ENCODE measurements at regions not wholly inside any gene's neighbourhood (a gene's known extent, or its start where the extent isn't known, plus 50 kb on each side); places are given as distances from the start of the nearest gene placed in this dataset.

- DNase-seq (no peak), ATAC-seq (no peak)
- Mint-ChIP-seq H3K9me3 (peaks cover 10% of the 10 kb centered on the region), H3K36me3 (ENCODE audit: insufficient read depth) (no peaks in the 10 kb centered on the region), H3K4me3 (no peak overlapping the region), H3K4me1 (ENCODE audit: low read depth) (no peaks in the 10 kb centered on the region), H3K27me3 (ENCODE audit: low read depth) (no peaks in the 10 kb centered on the region)
These were observed 574.4 kb downstream of the RNF144B start for GRCh38 chr6:18961566-18961965.

GRCh38 chr6:18962361-18962905 lies 575.3 kb downstream of the RNF144B start:
- DNase-seq (no peak), ATAC-seq (no peak)
- Mint-ChIP-seq H3K36me3 (ENCODE audit: insufficient read depth) (no peaks in the 10 kb centered on the region), H3K27me3 (ENCODE audit: low read depth) (no peaks in the 10 kb centered on the region), H3K4me1 (ENCODE audit: low read depth) (no peaks in the 10 kb centered on the region), H3K4me3 (no peak overlapping the region), H3K9me3 (peaks cover 10% of the 10 kb centered on the region)

- DNase-seq = no peak
- no peaks in the 10 kb centered on the region for H3K36me3 Mint-ChIP-seq (ENCODE audit: insufficient read depth)
- no peak overlapping the region for H3K4me3 Mint-ChIP-seq
- no peaks in the 10 kb centered on the region for H3K27me3 Mint-ChIP-seq (ENCODE audit: low read depth)
- peaks cover 10% of the 10 kb centered on the region for H3K9me3 Mint-ChIP-seq
- H3K4me1 Mint-ChIP-seq (ENCODE audit: low read depth) = no peaks in the 10 kb centered on the region
- no peak for ATAC-seq
These were observed 576.3 kb downstream of the RNF144B start for GRCh38 chr6:18963439-18963838.

- Mint-ChIP-seq H3K9me3 (peaks cover 9% of the 10 kb centered on the region), H3K27me3 (ENCODE audit: low read depth) (no peaks in the 10 kb centered on the region), H3K36me3 (ENCODE audit: insufficient read depth) (no peaks in the 10 kb centered on the region), H3K4me1 (ENCODE audit: low read depth) (no peaks in the 10 kb centered on the region), H3K4me3 (no peak overlapping the region)
- no peak for ATAC-seq
- no peak for DNase-seq
These were observed 586.1 kb downstream of the RNF144B start for GRCh38 chr6:18973251-18973650.

- Mint-ChIP-seq H3K27me3 (ENCODE audit: low read depth) (no peaks in the 10 kb centered on the region), H3K4me3 (no peak overlapping the region), H3K9me3 (peaks cover 3% of the 10 kb centered on the region), H3K4me1 (ENCODE audit: low read depth) (no peaks in the 10 kb centered on the region), H3K36me3 (ENCODE audit: insufficient read depth) (no peaks in the 10 kb centered on the region)
- no peak for DNase-seq
- ATAC-seq = no peak
These were observed 588.9 kb downstream of the RNF144B start for GRCh38 chr6:18976091-18976490.

GRCh38 chr6:18976966-18977365 lies 589.8 kb downstream of the RNF144B start:
- Mint-ChIP-seq H3K9me3 (peaks cover 3% of the 10 kb centered on the region), H3K4me3 (no peak overlapping the region), H3K36me3 (ENCODE audit: insufficient read depth) (no peaks in the 10 kb centered on the region), H3K4me1 (ENCODE audit: low read depth) (no peaks in the 10 kb centered on the region), H3K27me3 (ENCODE audit: low read depth) (no peaks in the 10 kb centered on the region)
- ATAC-seq = no peak
- no peak for DNase-seq

- no peaks in the 10 kb centered on the region for H3K4me1 Mint-ChIP-seq (ENCODE audit: low read depth)
- no peak for ATAC-seq
These were observed 591.4 kb downstream of the RNF144B start for GRCh38 chr6:18978337-18979128.

GRCh38 chr6:18985061-18985460 lies 597.9 kb downstream of the RNF144B start:
- peaks cover 3% of the 10 kb centered on the region for H3K9me3 Mint-ChIP-seq
- ATAC-seq = no peak
- no peak overlapping the region for H3K4me3 Mint-ChIP-seq
- no peak for DNase-seq
- no peaks in the 10 kb centered on the region for H3K27me3 Mint-ChIP-seq (ENCODE audit: low read depth)
- no peaks in the 10 kb centered on the region for H3K36me3 Mint-ChIP-seq (ENCODE audit: insufficient read depth)
- no peaks in the 10 kb centered on the region for H3K4me1 Mint-ChIP-seq (ENCODE audit: low read depth)

More at GRCh38 chr6:18978337-18979128, 591.4 kb downstream of the RNF144B start:
- Mint-ChIP-seq H3K9me3 (peaks cover 6% of the 10 kb centered on the region), H3K27me3 (ENCODE audit: low read depth) (no peaks in the 10 kb centered on the region), H3K36me3 (ENCODE audit: insufficient read depth) (no peaks in the 10 kb centered on the region), H3K4me3 (no peak overlapping the region)
- DNase-seq = no peak

GRCh38 chr6:18985996-18986395 lies 598.8 kb downstream of the RNF144B start:
- H3K4me1 Mint-ChIP-seq (ENCODE audit: low read depth) = no peaks in the 10 kb centered on the region
- DNase-seq (no peak), ATAC-seq (no peak)
- peaks cover 3% of the 10 kb centered on the region for H3K9me3 Mint-ChIP-seq
- H3K27me3 Mint-ChIP-seq (ENCODE audit: low read depth) = no peaks in the 10 kb centered on the region
- no peaks in the 10 kb centered on the region for H3K36me3 Mint-ChIP-seq (ENCODE audit: insufficient read depth)
- H3K4me3 Mint-ChIP-seq = no peak overlapping the region

GRCh38 chr6:18988636-18989035 lies 601.5 kb downstream of the RNF144B start:
- H3K27me3 Mint-ChIP-seq (ENCODE audit: low read depth) = no peaks in the 10 kb centered on the region
- DNase-seq (no peak), ATAC-seq (no peak)
- H3K36me3 Mint-ChIP-seq (ENCODE audit: insufficient read depth) = no peaks in the 10 kb centered on the region
- H3K9me3 Mint-ChIP-seq = no peaks in the 10 kb centered on the region
- H3K4me1 Mint-ChIP-seq (ENCODE audit: low read depth) = no peaks in the 10 kb centered on the region
- no peak overlapping the region for H3K4me3 Mint-ChIP-seq

- Mint-ChIP-seq H3K9me3 (peaks cover 2% of the 10 kb centered on the region), H3K27me3 (ENCODE audit: low read depth) (no peaks in the 10 kb centered on the region), H3K36me3 (ENCODE audit: insufficient read depth) (no peaks in the 10 kb centered on the region), H3K4me1 (ENCODE audit: low read depth) (no peaks in the 10 kb centered on the region), H3K4me3 (no peak overlapping the region)
- ATAC-seq (no peak), DNase-seq (no peak)
These were observed 603.2 kb downstream of the RNF144B start for GRCh38 chr6:18990059-18990978.

- Mint-ChIP-seq H3K27me3 (ENCODE audit: low read depth) (no peaks in the 10 kb centered on the region), H3K36me3 (ENCODE audit: insufficient read depth) (no peaks in the 10 kb centered on the region), H3K4me3 (no peak overlapping the region), H3K9me3 (peaks cover 12% of the 10 kb centered on the region), H3K4me1 (ENCODE audit: low read depth) (no peaks in the 10 kb centered on the region)
- ATAC-seq = no peak
- DNase-seq = no peak
These were observed 610.3 kb downstream of the RNF144B start for GRCh38 chr6:18997375-18997826.

- H3K36me3 Mint-ChIP-seq (ENCODE audit: insufficient read depth) = no peaks in the 10 kb centered on the region
- no peak for DNase-seq
- no peak for ATAC-seq
- no peaks in the 10 kb centered on the region for H3K9me3 Mint-ChIP-seq
- H3K27me3 Mint-ChIP-seq (ENCODE audit: low read depth) = no peaks in the 10 kb centered on the region
- H3K4me1 Mint-ChIP-seq (ENCODE audit: low read depth) = no peaks in the 10 kb centered on the region
- H3K4me3 Mint-ChIP-seq = no peak overlapping the region
These were observed 615.9 kb downstream of the RNF144B start for GRCh38 chr6:19002976-19003560.

- no peak overlapping the region for H3K4me3 Mint-ChIP-seq
- no peak for DNase-seq
- H3K9me3 Mint-ChIP-seq = no peaks in the 10 kb centered on the region
- no peaks in the 10 kb centered on the region for H3K27me3 Mint-ChIP-seq (ENCODE audit: low read depth)
- no peaks in the 10 kb centered on the region for H3K36me3 Mint-ChIP-seq (ENCODE audit: insufficient read depth)
- ATAC-seq = no peak
- no peaks in the 10 kb centered on the region for H3K4me1 Mint-ChIP-seq (ENCODE audit: low read depth)
These were observed 617.0 kb downstream of the RNF144B start for GRCh38 chr6:19004176-19004575.
